ENCODE measurements at regions not wholly inside any gene's neighbourhood (a gene's known extent, or its start where the extent isn't known, plus 50 kb on each side); places are given as distances from the start of the nearest gene placed in this dataset.
"Not testable (repeated sequence)": the region's sequence is repeated elsewhere in the genome, so short reads cannot be mapped to it uniquely, and the experiment has no call there.

DNA sequence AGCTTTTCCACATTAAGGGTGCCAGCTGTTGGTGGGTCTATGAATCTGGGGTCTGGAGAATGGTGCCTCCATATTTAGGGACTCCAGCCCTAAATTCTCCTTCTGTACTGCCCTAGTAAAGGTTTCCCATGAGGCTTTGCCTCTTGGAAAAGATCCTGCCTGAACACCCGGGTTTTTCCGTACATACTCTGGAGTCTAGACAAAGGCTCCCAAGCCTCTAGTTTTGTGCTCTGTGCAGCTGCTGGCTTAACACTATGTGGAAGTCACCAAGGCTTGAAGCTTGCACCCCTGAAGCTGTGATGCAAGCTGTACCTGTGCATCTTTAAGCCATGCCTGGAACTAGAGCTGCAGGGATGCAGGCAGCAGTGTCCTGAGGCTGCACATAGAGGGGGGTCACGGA is 230.5 kb downstream of the CWH43 start:
- TF ChIP-seq, protein P1, sequence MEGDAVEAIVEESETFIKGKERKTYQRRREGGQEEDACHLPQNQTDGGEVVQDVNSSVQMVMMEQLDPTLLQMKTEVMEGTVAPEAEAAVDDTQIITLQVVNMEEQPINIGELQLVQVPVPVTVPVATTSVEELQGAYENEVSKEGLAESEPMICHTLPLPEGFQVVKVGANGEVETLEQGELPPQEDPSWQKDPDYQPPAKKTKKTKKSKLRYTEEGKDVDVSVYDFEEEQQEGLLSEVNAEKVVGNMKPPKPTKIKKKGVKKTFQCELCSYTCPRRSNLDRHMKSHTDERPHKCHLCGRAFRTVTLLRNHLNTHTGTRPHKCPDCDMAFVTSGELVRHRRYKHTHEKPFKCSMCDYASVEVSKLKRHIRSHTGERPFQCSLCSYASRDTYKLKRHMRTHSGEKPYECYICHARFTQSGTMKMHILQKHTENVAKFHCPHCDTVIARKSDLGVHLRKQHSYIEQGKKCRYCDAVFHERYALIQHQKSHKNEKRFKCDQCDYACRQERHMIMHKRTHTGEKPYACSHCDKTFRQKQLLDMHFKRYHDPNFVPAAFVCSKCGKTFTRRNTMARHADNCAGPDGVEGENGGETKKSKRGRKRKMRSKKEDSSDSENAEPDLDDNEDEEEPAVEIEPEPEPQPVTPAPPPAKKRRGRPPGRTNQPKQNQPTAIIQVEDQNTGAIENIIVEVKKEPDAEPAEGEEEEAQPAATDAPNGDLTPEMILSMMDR (IDR thresholded peaks at IDR 0.05; ENCODE audit: poor library complexity), result not testable (repeated sequence)
- not testable (repeated sequence) for TF ChIP-seq EZH2 (IDR thresholded peaks at IDR 0.05; ENCODE audit: borderline replicate concordance); EZH2phosphoT487 (IDR thresholded peaks at IDR 0.05; ENCODE audit: low read depth, severe bottlenecking, unreplicated experiment)

Data from hepatocyte (in vitro differentiated cells).